GM12873 (cell line): ENCODE measurements at regions not wholly inside any gene's neighbourhood (a gene's known extent, or its start where the extent isn't known, plus 50 kb on each side); places are given as distances from the start of the nearest gene placed in this dataset.

ENCODE experiments used
- CTCF ChIP-seq: IDR thresholded peaks from 2 replicates; pipeline ENCODE4 v1.5.1; 2012; ENCODE audit warnings: low read depth, mild to moderate bottlenecking, moderate library complexity, low read length, control low read depth; ENCODE audit not compliant: insufficient read depth; ENCODE audit errors: missing control alignments

GRCh38 chr19:28858933-28859332 lies 354.0 kb downstream of the UQCRFS1 start:
- TF ChIP-seq CTCF = no peak

- no peak for TF ChIP-seq CTCF
Observed at GRCh38 chr19:28857967-28858366, 355.0 kb downstream of the UQCRFS1 start.

- no peak for TF ChIP-seq CTCF
Observed at GRCh38 chr19:28855216-28855615, 357.7 kb downstream of the UQCRFS1 start.

- TF ChIP-seq CTCF = no peak
Observed at GRCh38 chr19:28847468-28847867, 365.5 kb downstream of the UQCRFS1 start.

- no peak for TF ChIP-seq CTCF
Observed at GRCh38 chr19:28846094-28846812, 366.7 kb downstream of the UQCRFS1 start.

GRCh38 chr19:28843761-28844492 lies 369.0 kb downstream of the UQCRFS1 start:
- no peak for TF ChIP-seq CTCF

- TF ChIP-seq CTCF = no peak
Observed at GRCh38 chr19:28841531-28841930, 371.4 kb downstream of the UQCRFS1 start.
